GM12878 (cell line): ENCODE measurements at regions not wholly inside any gene's neighbourhood (a gene's known extent, or its start where the extent isn't known, plus 50 kb on each side); places are given as distances from the start of the nearest gene placed in this dataset.

Experiments used
- ATAC-seq: fragments of 200-7000 bp; cut with Tn5 transposase; 3 replicates; pipeline ENCODE4 v1.9.1; 2020; ENCODE audit warnings: mild to moderate bottlenecking, moderate library complexity
- BruUV-seq: library from RNA; stranded (reverse); fragments of 400-500 nt; replicated peaks from 2 replicates; lab custom pipeline; 2021; lab: Mats Ljungman, UMichigan
- CTCF ChIA-PET: fragments of 300-600 bp; sonication (Branson Sonifier 250); formaldehyde crosslinking; extraction: SDS; loops from one replicate; lab custom pipeline; 2021; ENCODE audit warnings: inconsistent platforms; lab: Yijun Ruan, JAX
- POLR2A ChIA-PET: fragments of 350-600 bp; formaldehyde crosslinking; extraction: SDS; loops from one replicate; lab custom pipeline; 2021; ENCODE audit warnings: inconsistent platforms; lab: Charles Lee
- RAD21 ChIA-PET: fragments of 300-600 bp; sonication (Branson Sonifier 250); formaldehyde crosslinking; loops from one replicate; lab custom pipeline; 2023; ENCODE audit warnings: antibody characterized with exemption; ENCODE audit not compliant: unreplicated experiment; lab: Charles Lee
- SMC1A ChIA-PET: fragments of 300-600 bp; sonication (Branson Sonifier 250); formaldehyde crosslinking; loops from one replicate; lab custom pipeline; 2023; ENCODE audit not compliant: unreplicated experiment, uncharacterized antibody; lab: Charles Lee
- DNase-seq: peaks from one replicate; pipeline ENCODE4 v3.0.0-alpha.2; 2011; ENCODE audit warnings: low read depth, low spot score
- FAIRE-seq: peaks from 3 replicates; lab custom pipeline; 2011; peaks lifted over from hg19 to GRCh38; lab: Jason Lieb, UNC
- H2AFZ ChIP-seq: 2 replicates; pipeline ENCODE4 v1.6.0; 2011; ENCODE audit warnings: low read depth, low read length, control low read depth; ENCODE audit not compliant: control insufficient read depth
- H3K27ac ChIP-seq: 2 replicates; pipeline ENCODE4 v1.5.1; 2011; ENCODE audit warnings: control low read depth; ENCODE audit not compliant: control insufficient read depth, insufficient read depth
- H3K27me3 ChIP-seq, 2 experiments: replicated peaks in 1 of 2; 2 replicates each; pipeline versions ENCODE4 v1.6.0 to v1.6.1; 2011; ENCODE audit warnings: low read length in 1 of 2; ENCODE audit not compliant: control insufficient read depth in 2 of 2, insufficient read depth in 2 of 2
- H3K36me3 ChIP-seq, 2 experiments: 2 replicates each; pipeline ENCODE4 v1.5.1; 2011; ENCODE audit warnings: low read length in 1 of 2; ENCODE audit not compliant: control insufficient read depth in 2 of 2, insufficient read depth in 2 of 2
- H3K4me1 ChIP-seq: 2 replicates; pipeline ENCODE4 v1.6.1; 2011; ENCODE audit warnings: mild to moderate bottlenecking, low read length, moderate library complexity, mixed read lengths; ENCODE audit not compliant: control insufficient read depth, insufficient read depth
- H3K4me2 ChIP-seq: 2 replicates; pipeline ENCODE4 v1.6.0; 2011; ENCODE audit warnings: control low read depth; ENCODE audit not compliant: control insufficient read depth, insufficient read depth
- H3K4me3 ChIP-seq: fragments of 200-600 bp; sonication (generic); 2 replicates; pipeline ENCODE4 v1.5.1; 2016
- H3K79me2 ChIP-seq: 2 replicates; pipeline ENCODE4 v1.6.0; 2011; ENCODE audit warnings: low read length; ENCODE audit not compliant: control insufficient read depth, insufficient read depth
- H3K9ac ChIP-seq: 2 replicates; pipeline ENCODE4 v1.8.0; 2011; ENCODE audit warnings: low read length, control low read depth, mixed read lengths; ENCODE audit not compliant: control insufficient read depth, insufficient read depth
- H3K9me3 ChIP-seq: replicated peaks from 3 replicates; pipeline ENCODE4 v1.5.1; 2011; ENCODE audit warnings: mild to moderate bottlenecking, low read length; ENCODE audit not compliant: control insufficient read depth, insufficient read depth
- H4K20me1 ChIP-seq: 2 replicates; pipeline ENCODE4 v1.6.0; 2011; ENCODE audit not compliant: control insufficient read depth, insufficient read depth
- ASH2L ChIP-seq: fragments of 300-600, 200-600 bp; sonication (generic); IDR thresholded peaks from 2 replicates; pipeline ENCODE4 v1.6.1; 2017; ENCODE audit warnings: low read depth, mild to moderate bottlenecking, borderline replicate concordance
- E4F1 ChIP-seq: fragments of 450-650 bp; IDR thresholded peaks from 2 replicates; pipeline ENCODE4 v1.6.1; 2018; ENCODE audit warnings: borderline replicate concordance, mild to moderate bottlenecking; ENCODE audit not compliant: partially characterized antibody
- ESRRA ChIP-seq: IDR thresholded peaks from 2 replicates; pipeline ENCODE4 v1.6.1; 2012; ENCODE audit warnings: mild to moderate bottlenecking, low read length, improper control_type of control experiment
- IRF4 ChIP-seq: IDR thresholded peaks from 2 replicates; pipeline ENCODE4 v1.6.1; 2011; ENCODE audit warnings: low read depth, low read length
- JUNB ChIP-seq: IDR thresholded peaks from 2 replicates; pipeline ENCODE4 v1.6.1; 2016; ENCODE audit warnings: antibody characterized with exemption, mild to moderate bottlenecking
- KLF5 ChIP-seq: fragments of 450-650 bp; IDR thresholded peaks from 2 replicates; pipeline ENCODE4 v1.6.1; 2014; ENCODE audit warnings: mild to moderate bottlenecking; ENCODE audit not compliant: partially characterized antibody
- NR2C1 ChIP-seq: fragments of 450-650 bp; IDR thresholded peaks from 2 replicates; pipeline ENCODE4 v1.6.1; 2017; ENCODE audit warnings: antibody characterized with exemption, mild to moderate bottlenecking, moderate library complexity
- RFX5 ChIP-seq: IDR thresholded peaks from 2 replicates; pipeline ENCODE4 v1.6.1; 2011; ENCODE audit warnings: low read depth, low read length, improper control_type of control experiment
- SMC3 ChIP-seq: IDR thresholded peaks from 2 replicates; pipeline ENCODE4 v1.6.1; 2011; ENCODE audit warnings: low read length, improper control_type of control experiment, borderline replicate concordance
- SUZ12 ChIP-seq: fragments of 200-600 bp; sonication (generic); IDR thresholded peaks from one replicate; pipeline ENCODE4 v1.6.1; 2018; ENCODE audit warnings: antibody characterized with exemption, mild to moderate bottlenecking; ENCODE audit not compliant: unreplicated experiment
- TARDBP ChIP-seq: IDR thresholded peaks from 2 replicates; pipeline ENCODE4 v1.6.1; 2016; ENCODE audit warnings: borderline replicate concordance
- TCF12 ChIP-seq: IDR thresholded peaks from 2 replicates; pipeline ENCODE4 v1.6.1; 2011; ENCODE audit warnings: low read depth, mild to moderate bottlenecking, low read length
- TCF3 ChIP-seq: IDR thresholded peaks from 2 replicates; pipeline ENCODE4 v1.6.1; 2012; ENCODE audit warnings: low read depth, mild to moderate bottlenecking, low read length, borderline replicate concordance; ENCODE audit not compliant: insufficient read depth
- ZNF622 ChIP-seq: fragments of 450-650 bp; IDR thresholded peaks from 2 replicates; pipeline ENCODE4 v1.6.1; 2017; ENCODE audit warnings: mild to moderate bottlenecking, inconsistent platforms
- WGBS: methylation state at CpG from one replicate; pipeline ENCODE4 v1.1.6; 2016; ENCODE audit warnings: low lambda C conversion rate; ENCODE audit not compliant: insufficient replicate concordance, insufficient coverage; ENCODE audit errors: missing lambda C conversion rate; 5-methylcytosine and 5-hydroxymethylcytosine counted together
- in situ Hi-C: fragments of 300-500 bp; cut with MboI; formaldehyde crosslinking; loops from 9 replicates; pipeline ENCODE4 v1.14.3; 2018; ENCODE audit warnings: mixed read lengths
- intact Hi-C: fragments of 100-400 bp; cut with micrococcal nuclease; formaldehyde crosslinking; loops from one replicate; pipeline ENCODE4 v1.14.2; 2022; ENCODE audit not compliant: unreplicated experiment
- TF ChIP-seq, protein P1 (sequence below): IDR thresholded peaks from 2 replicates; pipeline ENCODE4 v1.6.1; 2011; ENCODE audit warnings: borderline replicate concordance, low read depth, mild to moderate bottlenecking, moderate library complexity, low read length; ENCODE audit not compliant: insufficient read depth, poor library complexity, severe bottlenecking

GRCh38 chr7:130907439-130907838 is 173.4 kb upstream of the KLF14 start (continued):
- TF ChIP-seq ASH2L = no peak
- no peak for TF ChIP-seq ESRRA
- TF ChIP-seq, all 136 proteins: peak for 0

- intact Hi-C loops = no loop called here
- peaks cover 68% of the 10 kb centered on the region for H3K79me2 ChIP-seq
- H3K4me3 ChIP-seq = no peak overlapping the region
- no peak for ATAC-seq
- H3K4me1 ChIP-seq = peaks cover 16% of the 10 kb centered on the region
- ChIA-PET RAD21 (interaction anchor here (1.0 kb wide), 2 partner anchors 39 to 52 kb away, joined by 3 read pairs; no protein-coding TSS in a partner anchor), CTCF (interaction anchor here (1.0 kb wide), 2 partner anchors 12 to 131 kb away, joined by 4 read pairs; no protein-coding TSS in a partner anchor), SMC1A (interaction anchor here (0.8 to 2.2 kb wide), 5 partner anchors 15 to 131 kb away, joined by 3 to 6 read pairs (median 5); no protein-coding TSS in a partner anchor), POLR2A (interaction anchor here (0.8 kb wide), 1 partner anchor 29 kb away, joined by 4 read pairs; no protein-coding TSS in a partner anchor)
- H3K9ac ChIP-seq = no peak overlapping the region
- H3K27ac ChIP-seq = no peak overlapping the region
- 89% methylated on average over 10 of the region's 11 CpGs for WGBS
- TF ChIP-seq TARDBP = no peak
- TF ChIP-seq E4F1 = no peak
- no peak for TF ChIP-seq SUZ12
- no peak for TF ChIP-seq SMC3
- TF ChIP-seq NR2C1 = no peak
- TF ChIP-seq, protein P1, sequence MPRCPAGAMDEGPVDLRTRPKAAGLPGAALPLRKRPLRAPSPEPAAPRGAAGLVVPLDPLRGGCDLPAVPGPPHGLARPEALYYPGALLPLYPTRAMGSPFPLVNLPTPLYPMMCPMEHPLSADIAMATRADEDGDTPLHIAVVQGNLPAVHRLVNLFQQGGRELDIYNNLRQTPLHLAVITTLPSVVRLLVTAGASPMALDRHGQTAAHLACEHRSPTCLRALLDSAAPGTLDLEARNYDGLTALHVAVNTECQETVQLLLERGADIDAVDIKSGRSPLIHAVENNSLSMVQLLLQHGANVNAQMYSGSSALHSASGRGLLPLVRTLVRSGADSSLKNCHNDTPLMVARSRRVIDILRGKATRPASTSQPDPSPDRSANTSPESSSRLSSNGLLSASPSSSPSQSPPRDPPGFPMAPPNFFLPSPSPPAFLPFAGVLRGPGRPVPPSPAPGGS = no peak
- no peak for TF ChIP-seq RFX5
- no peak for TF ChIP-seq IRF4
- no peak for TF ChIP-seq KLF5
- TF ChIP-seq TCF12 = no peak
- no peak for TF ChIP-seq JUNB
- no peak for TF ChIP-seq TCF3
- no peak for TF ChIP-seq ZNF622
- in situ Hi-C loops = no loop called here
- DNase-seq = no peak
- H3K27me3 ChIP-seq = no peaks in the 10 kb centered on the region
- BruUV-seq = no TSS peak
- no peaks in the 10 kb centered on the region for H4K20me1 ChIP-seq
- H3K4me2 ChIP-seq = no peak overlapping the region
- H3K9me3 ChIP-seq = no peaks in the 10 kb centered on the region
- peaks cover 15 to 36% of the 10 kb centered on the region in 2 experiments for H3K36me3 ChIP-seq
- FAIRE-seq = no peak
- H2AFZ ChIP-seq = no peak overlapping the region
Observed at GRCh38 chr7:130908345-130909160, 174.5 kb upstream of the KLF14 start.
